GM23338 (cell line): ENCODE measurements at regions not wholly inside any gene's neighbourhood (a gene's known extent, or its start where the extent isn't known, plus 50 kb on each side); places are given as distances from the start of the nearest gene placed in this dataset.

Experiments used
- ATAC-seq: fragments of 200-7000 bp; cut with Tn5 transposase; 3 replicates; pipeline ENCODE4 v1.9.1; 2020
- DNase-seq: peaks from one replicate; pipeline ENCODE4 v3.0.0-alpha.2; 2015; ENCODE audit warnings: low spot score
- H2AFZ ChIP-seq: fragments of 200-600 bp; sonication (generic); 2 replicates; pipeline ENCODE4 v1.8.0; 2016; ENCODE audit warnings: antibody characterized with exemption, mild to moderate bottlenecking, moderate library complexity
- H3F3A ChIP-seq: fragments of 200-600 bp; sonication (generic); replicated peaks from 2 replicates; pipeline ENCODE4 v1.8.0; 2017; ENCODE audit warnings: antibody characterized with exemption, mixed run types, low read depth
- H3K27ac ChIP-seq: fragments of 200-600 bp; sonication (generic); 2 replicates; pipeline ENCODE4 v1.6.1; 2016; ENCODE audit warnings: low read depth
- H3K27me3 ChIP-seq: fragments of 200-600 bp; sonication (generic); 2 replicates; pipeline ENCODE4 v1.8.0; 2016; ENCODE audit warnings: mild to moderate bottlenecking, mixed run types, moderate library complexity; ENCODE audit not compliant: insufficient read depth
- H3K36me3 ChIP-seq: fragments of 200-600 bp; sonication (generic); 2 replicates; pipeline ENCODE4 v1.8.0; 2016; ENCODE audit warnings: mild to moderate bottlenecking; ENCODE audit not compliant: insufficient read depth
- H3K4me1 ChIP-seq: fragments of 200-600 bp; sonication (generic); 2 replicates; pipeline ENCODE4 v1.8.0; 2016; ENCODE audit warnings: mild to moderate bottlenecking, moderate library complexity; ENCODE audit not compliant: insufficient read depth
- H3K4me2 ChIP-seq: fragments of 200-600 bp; sonication (generic); 2 replicates; pipeline ENCODE4 v1.7.1; 2017; ENCODE audit warnings: mixed run types
- H3K4me3 ChIP-seq: fragments of 200-600 bp; sonication (generic); 2 replicates; pipeline ENCODE4 v1.6.1; 2016; ENCODE audit warnings: mixed run types
- H3K79me2 ChIP-seq: fragments of 200-600 bp; sonication (generic); replicated peaks from 2 replicates; pipeline ENCODE4 v1.8.0; 2017; ENCODE audit warnings: mild to moderate bottlenecking; ENCODE audit not compliant: insufficient read depth
- H3K9me2 ChIP-seq: fragments of 200-600 bp; sonication (generic); 2 replicates; pipeline ENCODE4 v1.8.0; 2017; ENCODE audit not compliant: insufficient read depth
- H4K20me1 ChIP-seq: fragments of 200-600 bp; sonication (generic); replicated peaks from 2 replicates; pipeline ENCODE4 v1.8.0; 2017; ENCODE audit warnings: mild to moderate bottlenecking; ENCODE audit not compliant: insufficient read depth
- H3K27ac Mint-ChIP-seq: 2 replicates; pipeline ENCODE4 v1.8.0; 2020; ENCODE audit warnings: inconsistent platforms, mild to moderate bottlenecking, moderate library complexity, mixed read lengths
- H3K27me3 Mint-ChIP-seq: 3 replicates; pipeline ENCODE4 v1.8.0; 2022; ENCODE audit warnings: low read depth, mild to moderate bottlenecking, moderate library complexity, mixed read lengths, inconsistent platforms; ENCODE audit not compliant: insufficient read depth, poor library complexity
- H3K36me3 Mint-ChIP-seq: 3 replicates; pipeline ENCODE4 v1.8.0; 2021; ENCODE audit warnings: low read depth, mild to moderate bottlenecking, inconsistent platforms, moderate library complexity, mixed read lengths
- H3K4me1 Mint-ChIP-seq: 3 replicates; pipeline ENCODE4 v1.8.0; 2020; ENCODE audit warnings: mild to moderate bottlenecking, inconsistent platforms, mixed read lengths
- H3K4me3 Mint-ChIP-seq: 3 replicates; pipeline ENCODE4 v1.8.0; 2021; ENCODE audit warnings: moderate library complexity, mild to moderate bottlenecking, inconsistent platforms, mixed read lengths
- H3K9me3 Mint-ChIP-seq: 3 replicates; pipeline ENCODE4 v1.8.0; 2020; ENCODE audit warnings: moderate library complexity, mild to moderate bottlenecking, inconsistent platforms, mixed read lengths
- CREB1 ChIP-seq: fragments of 250-450 bp; sonication (Bioruptor Pico); IDR thresholded peaks from 2 replicates; pipeline ENCODE4 v1.5.0; 2020; ENCODE audit warnings: low read depth, mild to moderate bottlenecking, moderate library complexity
- EZH2 ChIP-seq: fragments of 200-600 bp; sonication (generic); IDR thresholded peaks from one replicate; pipeline ENCODE4 v1.8.0; 2017; ENCODE audit warnings: antibody characterized with exemption, mild to moderate bottlenecking, low read depth; ENCODE audit not compliant: unreplicated experiment
- EZH2phosphoT487 ChIP-seq: fragments of 200-600 bp; sonication (generic); IDR thresholded peaks from one replicate; pipeline ENCODE4 v1.8.1; 2018; ENCODE audit warnings: antibody characterized with exemption; ENCODE audit not compliant: unreplicated experiment
- JUNB ChIP-seq: IDR thresholded peaks from one replicate; pipeline ENCODE4 v1.6.1; 2016; ENCODE audit warnings: antibody characterized with exemption; ENCODE audit not compliant: unreplicated experiment
- NANOG ChIP-seq: IDR thresholded peaks from 2 replicates; pipeline ENCODE4 v1.6.1; 2016; ENCODE audit warnings: antibody characterized with exemption, borderline replicate concordance
- POLR2AphosphoS5 ChIP-seq: IDR thresholded peaks from 2 replicates; pipeline ENCODE4 v1.6.1; 2016; ENCODE audit warnings: antibody characterized with exemption, low read depth
- REST ChIP-seq: IDR thresholded peaks from one replicate; pipeline ENCODE4 v1.6.1; 2018; ENCODE audit warnings: antibody characterized with exemption; ENCODE audit not compliant: unreplicated experiment
- STAT1 ChIP-seq: IDR thresholded peaks from one replicate; pipeline ENCODE4 v1.6.1; 2016; ENCODE audit warnings: antibody characterized with exemption; ENCODE audit not compliant: unreplicated experiment
- ZNF114 ChIP-seq: fragments of 250-450 bp; sonication (Bioruptor Pico); IDR thresholded peaks from 2 replicates; pipeline ENCODE4 v1.5.0; 2020; ENCODE audit warnings: mild to moderate bottlenecking, moderate library complexity
- ZNF331 ChIP-seq: fragments of 250-450 bp; sonication (Bioruptor Pico); IDR thresholded peaks from 2 replicates; pipeline ENCODE4 v1.5.0; 2020; ENCODE audit warnings: low read depth, mild to moderate bottlenecking, moderate library complexity
- TF ChIP-seq, protein P1 (sequence below): IDR thresholded peaks from 2 replicates; pipeline ENCODE4 v1.6.1; 2016; ENCODE audit warnings: antibody characterized with exemption
- TF ChIP-seq, protein P2 (sequence below), 2 experiments: fragments of 200-600 bp in 1 of 2; sonication (generic) in 1 of 2; conservative IDR thresholded peaks; 2 replicates each; pipeline versions ENCODE4 v1.5.1 to v1.6.1; 2016 to 2017; ENCODE audit warnings: antibody characterized with exemption in 2 of 2, low read depth in 2 of 2, mild to moderate bottlenecking in 2 of 2, moderate library complexity in 1 of 2
- TF ChIP-seq, protein P3 (sequence below): fragments of 250-450 bp; sonication (Bioruptor Pico); IDR thresholded peaks from 2 replicates; pipeline ENCODE4 v1.5.0; 2020; ENCODE audit warnings: mild to moderate bottlenecking, moderate library complexity

DNA sequence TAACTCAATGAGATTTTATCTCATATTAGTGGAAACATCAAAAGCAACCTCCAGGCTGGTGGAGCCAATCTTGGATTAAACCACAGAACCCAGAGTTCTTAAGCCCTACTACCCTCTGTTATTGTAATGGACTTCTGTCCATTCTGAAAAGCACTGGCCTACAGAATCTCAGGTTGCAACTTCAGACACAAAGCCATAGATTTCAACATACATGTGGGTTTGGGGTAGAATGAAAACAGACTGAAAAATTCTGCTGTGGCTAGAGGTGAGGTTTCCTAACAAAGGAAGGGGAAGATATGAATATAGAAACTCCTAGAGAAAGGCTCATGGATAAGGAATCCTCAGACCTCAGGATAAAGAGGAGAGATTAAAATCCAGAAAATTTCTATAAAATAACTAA lies 569.8 kb upstream of the RIOK2 start:
- H3K36me3 Mint-ChIP-seq, result no peaks in the 10 kb centered on the region
- no peak for TF ChIP-seq ZNF331 (CRISPR knock-in tag)
- no peak for TF ChIP-seq ZNF114
- TF ChIP-seq, protein P1, sequence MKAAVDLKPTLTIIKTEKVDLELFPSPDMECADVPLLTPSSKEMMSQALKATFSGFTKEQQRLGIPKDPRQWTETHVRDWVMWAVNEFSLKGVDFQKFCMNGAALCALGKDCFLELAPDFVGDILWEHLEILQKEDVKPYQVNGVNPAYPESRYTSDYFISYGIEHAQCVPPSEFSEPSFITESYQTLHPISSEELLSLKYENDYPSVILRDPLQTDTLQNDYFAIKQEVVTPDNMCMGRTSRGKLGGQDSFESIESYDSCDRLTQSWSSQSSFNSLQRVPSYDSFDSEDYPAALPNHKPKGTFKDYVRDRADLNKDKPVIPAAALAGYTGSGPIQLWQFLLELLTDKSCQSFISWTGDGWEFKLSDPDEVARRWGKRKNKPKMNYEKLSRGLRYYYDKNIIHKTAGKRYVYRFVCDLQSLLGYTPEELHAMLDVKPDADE, result no peak
- no peak for TF ChIP-seq JUNB
- no peak for TF ChIP-seq POLR2AphosphoS5
- TF ChIP-seq EZH2, result no peak
- TF ChIP-seq STAT1, result no peak
- TF ChIP-seq, protein P2, sequence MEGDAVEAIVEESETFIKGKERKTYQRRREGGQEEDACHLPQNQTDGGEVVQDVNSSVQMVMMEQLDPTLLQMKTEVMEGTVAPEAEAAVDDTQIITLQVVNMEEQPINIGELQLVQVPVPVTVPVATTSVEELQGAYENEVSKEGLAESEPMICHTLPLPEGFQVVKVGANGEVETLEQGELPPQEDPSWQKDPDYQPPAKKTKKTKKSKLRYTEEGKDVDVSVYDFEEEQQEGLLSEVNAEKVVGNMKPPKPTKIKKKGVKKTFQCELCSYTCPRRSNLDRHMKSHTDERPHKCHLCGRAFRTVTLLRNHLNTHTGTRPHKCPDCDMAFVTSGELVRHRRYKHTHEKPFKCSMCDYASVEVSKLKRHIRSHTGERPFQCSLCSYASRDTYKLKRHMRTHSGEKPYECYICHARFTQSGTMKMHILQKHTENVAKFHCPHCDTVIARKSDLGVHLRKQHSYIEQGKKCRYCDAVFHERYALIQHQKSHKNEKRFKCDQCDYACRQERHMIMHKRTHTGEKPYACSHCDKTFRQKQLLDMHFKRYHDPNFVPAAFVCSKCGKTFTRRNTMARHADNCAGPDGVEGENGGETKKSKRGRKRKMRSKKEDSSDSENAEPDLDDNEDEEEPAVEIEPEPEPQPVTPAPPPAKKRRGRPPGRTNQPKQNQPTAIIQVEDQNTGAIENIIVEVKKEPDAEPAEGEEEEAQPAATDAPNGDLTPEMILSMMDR (conservative IDR thresholded peaks at IDR 0.05; ENCODE audit: low read depth in 2 of 2), result no peak
- no peak for TF ChIP-seq REST
- TF ChIP-seq, protein P3, sequence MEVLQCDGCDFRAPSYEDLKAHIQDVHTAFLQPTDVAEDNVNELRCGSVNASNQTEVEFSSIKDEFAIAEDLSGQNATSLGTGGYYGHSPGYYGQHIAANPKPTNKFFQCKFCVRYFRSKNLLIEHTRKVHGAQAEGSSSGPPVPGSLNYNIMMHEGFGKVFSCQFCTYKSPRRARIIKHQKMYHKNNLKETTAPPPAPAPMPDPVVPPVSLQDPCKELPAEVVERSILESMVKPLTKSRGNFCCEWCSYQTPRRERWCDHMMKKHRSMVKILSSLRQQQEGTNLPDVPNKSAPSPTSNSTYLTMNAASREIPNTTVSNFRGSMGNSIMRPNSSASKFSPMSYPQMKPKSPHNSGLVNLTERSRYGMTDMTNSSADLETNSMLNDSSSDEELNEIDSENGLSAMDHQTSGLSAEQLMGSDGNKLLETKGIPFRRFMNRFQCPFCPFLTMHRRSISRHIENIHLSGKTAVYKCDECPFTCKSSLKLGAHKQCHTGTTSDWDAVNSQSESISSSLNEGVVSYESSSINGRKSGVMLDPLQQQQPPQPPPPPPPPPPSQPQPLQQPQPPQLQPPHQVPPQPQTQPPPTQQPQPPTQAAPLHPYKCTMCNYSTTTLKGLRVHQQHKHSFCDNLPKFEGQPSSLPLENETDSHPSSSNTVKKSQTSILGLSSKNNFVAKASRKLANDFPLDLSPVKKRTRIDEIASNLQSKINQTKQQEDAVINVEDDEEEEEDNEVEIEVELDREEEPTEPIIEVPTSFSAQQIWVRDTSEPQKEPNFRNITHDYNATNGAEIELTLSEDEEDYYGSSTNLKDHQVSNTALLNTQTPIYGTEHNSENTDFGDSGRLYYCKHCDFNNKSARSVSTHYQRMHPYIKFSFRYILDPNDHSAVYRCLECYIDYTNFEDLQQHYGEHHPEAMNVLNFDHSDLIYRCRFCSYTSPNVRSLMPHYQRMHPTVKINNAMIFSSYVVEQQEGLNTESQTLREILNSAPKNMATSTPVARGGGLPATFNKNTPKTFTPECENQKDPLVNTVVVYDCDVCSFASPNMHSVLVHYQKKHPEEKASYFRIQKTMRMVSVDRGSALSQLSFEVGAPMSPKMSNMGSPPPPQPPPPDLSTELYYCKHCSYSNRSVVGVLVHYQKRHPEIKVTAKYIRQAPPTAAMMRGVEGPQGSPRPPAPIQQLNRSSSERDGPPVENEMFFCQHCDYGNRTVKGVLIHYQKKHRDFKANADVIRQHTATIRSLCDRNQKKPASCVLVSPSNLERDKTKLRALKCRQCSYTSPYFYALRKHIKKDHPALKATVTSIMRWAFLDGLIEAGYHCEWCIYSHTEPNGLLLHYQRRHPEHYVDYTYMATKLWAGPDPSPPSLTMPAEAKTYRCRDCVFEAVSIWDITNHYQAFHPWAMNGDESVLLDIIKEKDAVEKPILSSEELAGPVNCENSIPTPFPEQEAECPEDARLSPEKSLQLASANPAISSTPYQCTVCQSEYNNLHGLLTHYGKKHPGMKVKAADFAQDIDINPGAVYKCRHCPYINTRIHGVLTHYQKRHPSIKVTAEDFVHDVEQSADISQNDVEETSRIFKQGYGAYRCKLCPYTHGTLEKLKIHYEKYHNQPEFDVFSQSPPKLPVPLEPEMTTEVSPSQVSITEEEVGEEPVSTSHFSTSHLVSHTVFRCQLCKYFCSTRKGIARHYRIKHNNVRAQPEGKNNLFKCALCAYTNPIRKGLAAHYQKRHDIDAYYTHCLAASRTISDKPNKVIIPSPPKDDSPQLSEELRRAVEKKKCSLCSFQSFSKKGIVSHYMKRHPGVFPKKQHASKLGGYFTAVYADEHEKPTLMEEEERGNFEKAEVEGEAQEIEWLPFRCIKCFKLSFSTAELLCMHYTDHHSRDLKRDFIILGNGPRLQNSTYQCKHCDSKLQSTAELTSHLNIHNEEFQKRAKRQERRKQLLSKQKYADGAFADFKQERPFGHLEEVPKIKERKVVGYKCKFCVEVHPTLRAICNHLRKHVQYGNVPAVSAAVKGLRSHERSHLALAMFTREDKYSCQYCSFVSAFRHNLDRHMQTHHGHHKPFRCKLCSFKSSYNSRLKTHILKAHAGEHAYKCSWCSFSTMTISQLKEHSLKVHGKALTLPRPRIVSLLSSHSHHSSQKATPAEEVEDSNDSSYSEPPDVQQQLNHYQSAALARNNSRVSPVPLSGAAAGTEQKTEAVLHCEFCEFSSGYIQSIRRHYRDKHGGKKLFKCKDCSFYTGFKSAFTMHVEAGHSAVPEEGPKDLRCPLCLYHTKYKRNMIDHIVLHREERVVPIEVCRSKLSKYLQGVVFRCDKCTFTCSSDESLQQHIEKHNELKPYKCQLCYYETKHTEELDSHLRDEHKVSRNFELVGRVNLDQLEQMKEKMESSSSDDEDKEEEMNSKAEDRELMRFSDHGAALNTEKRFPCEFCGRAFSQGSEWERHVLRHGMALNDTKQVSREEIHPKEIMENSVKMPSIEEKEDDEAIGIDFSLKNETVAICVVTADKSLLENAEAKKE (CRISPR knock-in tag), result no peak
- no peak for TF ChIP-seq CREB1 (CRISPR knock-in tag)
- TF ChIP-seq NANOG, result no peak
- TF ChIP-seq EZH2phosphoT487, result no peak

More for the DNA sequence above, 569.8 kb upstream of the RIOK2 start:
- DNase-seq (no peak), ATAC-seq (no peak)
- no peak overlapping the region for H3K27ac Mint-ChIP-seq
- H3K9me3 Mint-ChIP-seq, result no peaks in the 10 kb centered on the region
- H3K36me3 ChIP-seq, result no peaks in the 10 kb centered on the region
- H3K27ac ChIP-seq, result no peak overlapping the region
- no peaks in the 10 kb centered on the region for H3K9me2 ChIP-seq
- H3K4me2 ChIP-seq, result no peak overlapping the region
- H3K27me3 ChIP-seq, result no peaks in the 10 kb centered on the region
- no peaks in the 10 kb centered on the region for H3K4me1 ChIP-seq
- no peaks in the 10 kb centered on the region for H4K20me1 ChIP-seq
- no peak overlapping the region for H2AFZ ChIP-seq
- H3K4me3 ChIP-seq, result no peak overlapping the region
- H3F3A ChIP-seq, result no peaks in the 10 kb centered on the region
- no peak overlapping the region for H3K4me3 Mint-ChIP-seq
- H3K27me3 Mint-ChIP-seq, result no peaks in the 10 kb centered on the region
- no peaks in the 10 kb centered on the region for H3K79me2 ChIP-seq
- H3K4me1 Mint-ChIP-seq, result no peaks in the 10 kb centered on the region
